Astrocyte of the cerebellum (primary cell): ENCODE measurements at regions not wholly inside any gene's neighbourhood (a gene's known extent, or its start where the extent isn't known, plus 50 kb on each side); places are given as distances from the start of the nearest gene placed in this dataset.
"Not testable (repeated sequence)": the region's sequence is repeated elsewhere in the genome, so short reads cannot be mapped to it uniquely, and the experiment has no call there.

Source experiments
- DNase-seq: peaks from one replicate; pipeline ENCODE4 v3.0.0-alpha.2; 2011; ENCODE audit warnings: low read depth
- H3K4me3 ChIP-seq: 2 replicates; pipeline ENCODE4 v1.5.1; 2011; ENCODE audit warnings: mild to moderate bottlenecking, low read depth, low read length, moderate library complexity
- CTCF ChIP-seq: IDR thresholded peaks from 2 replicates; pipeline ENCODE4 v1.5.1; 2012; ENCODE audit warnings: low read length, low read depth, moderate library complexity, mild to moderate bottlenecking; ENCODE audit errors: missing control alignments
- in situ Hi-C: cut with HindIII; loops from 2 replicates; pipeline ENCODE4 v1.10.0; 2017; ENCODE audit warnings: low sequenced_read_pairs

- TF ChIP-seq CTCF = no peak
- no peak for DNase-seq
- in situ Hi-C loops = no loop called here
- H3K4me3 ChIP-seq = no peak overlapping the region
Measured at GRCh38 chr13:72637561-72637960, 89.9 kb downstream of the MZT1 start.

- in situ Hi-C loops = no loop called here
- no peak overlapping the region for H3K4me3 ChIP-seq
- no peak for TF ChIP-seq CTCF
- no peak for DNase-seq
Measured at GRCh38 chr13:72634859-72635258, 92.6 kb downstream of the MZT1 start.

- in situ Hi-C loops = no loop called here
- H3K4me3 ChIP-seq = no peak overlapping the region
- DNase-seq = no peak
- no peak for TF ChIP-seq CTCF
Measured at GRCh38 chr13:72622546-72622945, 104.9 kb downstream of the MZT1 start.

GRCh38 chr13:72620874-72621273 lies 106.6 kb downstream of the MZT1 start:
- DNase-seq = no peak
- in situ Hi-C loops = no loop called here
- TF ChIP-seq CTCF = no peak

GRCh38 chr13:72617951-72618350 lies 109.5 kb downstream of the MZT1 start:
- no peak for TF ChIP-seq CTCF
- no peak overlapping the region for H3K4me3 ChIP-seq
- DNase-seq = no peak
- in situ Hi-C loops = no loop called here

More at GRCh38 chr13:72620874-72621273, 106.6 kb downstream of the MZT1 start:
- no peak overlapping the region for H3K4me3 ChIP-seq

GRCh38 chr13:72617186-72617585 lies 110.2 kb downstream of the MZT1 start:
- in situ Hi-C loops = no loop called here
- TF ChIP-seq CTCF = no peak
- DNase-seq = no peak
- H3K4me3 ChIP-seq = no peak overlapping the region

GRCh38 chr13:72610251-72610891 lies 117.1 kb downstream of the MZT1 start:
- H3K4me3 ChIP-seq, DNase-seq, in situ Hi-C loops: not testable (repeated sequence)
